ENCODE measurements at regions not wholly inside any gene's neighbourhood (a gene's known extent, or its start where the extent isn't known, plus 50 kb on each side); places are given as distances from the start of the nearest gene placed in this dataset.

GRCh38 chr6:132058975-132059374, 107.8 kb upstream of the CCN2 start:
- no peak for TF ChIP-seq CTCF (IDR thresholded peaks at IDR 0.05; ENCODE audit: low read length, missing control alignments)
- H3K4me3 ChIP-seq (replicated peaks; ENCODE audit: low read depth, low read length) = no peak overlapping the region
- DNase-seq (ENCODE audit: low read depth) = no peak

- no peak overlapping the region for H3K4me3 ChIP-seq (replicated peaks; ENCODE audit: low read depth, low read length)
- no peak for DNase-seq (ENCODE audit: low read depth)
- TF ChIP-seq CTCF (IDR thresholded peaks at IDR 0.05; ENCODE audit: low read length, missing control alignments) = no peak
Observed at GRCh38 chr6:132054525-132054924, 103.4 kb upstream of the CCN2 start.

- TF ChIP-seq CTCF (IDR thresholded peaks at IDR 0.05; ENCODE audit: low read length, missing control alignments) = no peak
- no peak overlapping the region for H3K4me3 ChIP-seq (replicated peaks; ENCODE audit: low read depth, low read length)
- no peak for DNase-seq (ENCODE audit: low read depth)
Observed at GRCh38 chr6:132053511-132053910, 102.3 kb upstream of the CCN2 start.

GRCh38 chr6:132052096-132052495, 100.9 kb upstream of the CCN2 start:
- no peak for DNase-seq (ENCODE audit: low read depth)
- no peak overlapping the region for H3K4me3 ChIP-seq (replicated peaks; ENCODE audit: low read depth, low read length)
- TF ChIP-seq CTCF (IDR thresholded peaks at IDR 0.05; ENCODE audit: low read length, missing control alignments) = no peak

GRCh38 chr6:132045877-132046276, 94.7 kb upstream of the CCN2 start:
- no peak for DNase-seq (ENCODE audit: low read depth)
- H3K4me3 ChIP-seq (replicated peaks; ENCODE audit: low read depth, low read length) = no peak overlapping the region
- no peak for TF ChIP-seq CTCF (IDR thresholded peaks at IDR 0.05; ENCODE audit: low read length, missing control alignments)

GRCh38 chr6:132043148-132043547, 92.0 kb upstream of the CCN2 start:
- no peak for TF ChIP-seq CTCF (IDR thresholded peaks at IDR 0.05; ENCODE audit: low read length, missing control alignments)
- H3K4me3 ChIP-seq (replicated peaks; ENCODE audit: low read depth, low read length) = no peak overlapping the region
- DNase-seq (ENCODE audit: low read depth) = no peak

- TF ChIP-seq CTCF (IDR thresholded peaks at IDR 0.05; ENCODE audit: low read length, missing control alignments) = no peak
- H3K4me3 ChIP-seq (replicated peaks; ENCODE audit: low read depth, low read length) = no peak overlapping the region
- no peak for DNase-seq (ENCODE audit: low read depth)
Observed at GRCh38 chr6:132041706-132042105, 90.5 kb upstream of the CCN2 start.
